WTC11 (cell line): ENCODE measurements at regions not wholly inside any gene's neighbourhood (a gene's known extent, or its start where the extent isn't known, plus 50 kb on each side); places are given as distances from the start of the nearest gene placed in this dataset.

Experiments used
- ATAC-seq: fragments of 200-7000 bp; cut with Tn5 transposase; 2 replicates; pipeline ENCODE4 v1.10.0; 2021; ENCODE audit warnings: mild to moderate bottlenecking, moderate library complexity
- CTCF ChIA-PET: fragments of 300-600 bp; sonication (Branson Sonifier 250); formaldehyde crosslinking; loops from one replicate; lab custom pipeline; 2021; ENCODE audit warnings: antibody characterized with exemption; lab: Charles Lee
- POLR2A ChIA-PET: fragments of 350-600 bp; sonication (Branson Sonifier 250); formaldehyde crosslinking; loops from one replicate; lab custom pipeline; 2021; ENCODE audit warnings: antibody characterized with exemption; lab: Charles Lee
- DNase-seq: peaks from one replicate; pipeline ENCODE4 v3.0.0; 2021; ENCODE audit warnings: low spot score
- H3K27ac Mint-ChIP-seq: 2 replicates; pipeline ENCODE4 v1.8.0; 2021; ENCODE audit warnings: mixed read lengths
- H3K27me3 Mint-ChIP-seq: 2 replicates; pipeline ENCODE4 v1.8.0; 2021; ENCODE audit warnings: low read depth, mild to moderate bottlenecking, moderate library complexity, mixed read lengths
- H3K36me3 Mint-ChIP-seq: 2 replicates; pipeline ENCODE4 v1.8.0; 2021; ENCODE audit warnings: mixed read lengths
- H3K4me1 Mint-ChIP-seq: 2 replicates; pipeline ENCODE4 v1.8.0; 2022; ENCODE audit warnings: mixed read lengths
- H3K4me3 Mint-ChIP-seq: 2 replicates; pipeline ENCODE4 v1.8.0; 2021; ENCODE audit warnings: mild to moderate bottlenecking, moderate library complexity, mixed read lengths
- H3K9me3 Mint-ChIP-seq: 2 replicates; pipeline ENCODE4 v1.8.0; 2021; ENCODE audit warnings: mixed read lengths
- ATF1 ChIP-seq: sonication (generic); formaldehyde crosslinking; IDR thresholded peaks from 2 replicates; pipeline ENCODE4 v1.8.1; 2023; ENCODE audit warnings: mild to moderate bottlenecking, moderate library complexity, missing genetic modification reagents
- CREB1 ChIP-seq: sonication (generic); formaldehyde crosslinking; IDR thresholded peaks from 2 replicates; pipeline ENCODE4 v1.8.0; 2023; ENCODE audit warnings: mild to moderate bottlenecking, missing genetic modification reagents
- GRHL2 ChIP-seq: fragments of 250-450 bp; sonication (Bioruptor Pico); IDR thresholded peaks from 2 replicates; pipeline ENCODE4 v1.8.0; 2022; ENCODE audit warnings: mild to moderate bottlenecking, moderate library complexity; ENCODE audit not compliant: insufficient replicate concordance, severe bottlenecking
- JUN ChIP-seq: sonication (generic); formaldehyde crosslinking; IDR thresholded peaks from 2 replicates; pipeline ENCODE4 v1.8.0; 2023; ENCODE audit warnings: mild to moderate bottlenecking, missing genetic modification reagents
- NR3C1 ChIP-seq: sonication (generic); formaldehyde crosslinking; conservative IDR thresholded peaks from 2 replicates; pipeline ENCODE4 v1.8.1; 2023; ENCODE audit warnings: low read depth, mild to moderate bottlenecking, missing genetic modification reagents
- TP53 ChIP-seq: sonication (generic); formaldehyde crosslinking; IDR thresholded peaks from 2 replicates; pipeline ENCODE4 v1.8.1; 2023; ENCODE audit warnings: mild to moderate bottlenecking, missing genetic modification reagents
- ZBTB21 ChIP-seq: sonication (generic); formaldehyde crosslinking; IDR thresholded peaks from 2 replicates; pipeline ENCODE4 v1.8.1; 2023; ENCODE audit warnings: mild to moderate bottlenecking, missing genetic modification reagents, borderline replicate concordance
- ZNF219 ChIP-seq: sonication (generic); formaldehyde crosslinking; IDR thresholded peaks from 2 replicates; pipeline ENCODE4 v1.8.0; 2023; ENCODE audit warnings: missing genetic modification reagents, mild to moderate bottlenecking, borderline replicate concordance
- ZNF423 ChIP-seq: fragments of 250-450 bp; sonication (Bioruptor Pico); IDR thresholded peaks from 2 replicates; pipeline ENCODE4 v2.1.2; 2022; ENCODE audit warnings: mild to moderate bottlenecking, moderate library complexity
- ZNF671 ChIP-seq: fragments of 250-450 bp; sonication (Bioruptor Pico); IDR thresholded peaks from 2 replicates; pipeline ENCODE4 v1.8.0; 2021; ENCODE audit warnings: mild to moderate bottlenecking
- TF ChIP-seq, protein P1 (sequence below): fragments of 250-450 bp; sonication (Bioruptor Pico); IDR thresholded peaks from 2 replicates; pipeline ENCODE4 v2.1.2; 2022; ENCODE audit warnings: mild to moderate bottlenecking, moderate library complexity
- TF ChIP-seq, protein P2 (sequence below): fragments of 200-600 bp; IDR thresholded peaks from 2 replicates; pipeline ENCODE4 v1.8.0; 2022; ENCODE audit warnings: antibody characterized with exemption
- TF ChIP-seq, protein P3 (sequence below): sonication (generic); formaldehyde crosslinking; IDR thresholded peaks from 2 replicates; pipeline ENCODE4 v1.8.0; 2022; ENCODE audit warnings: mild to moderate bottlenecking, missing genetic modification reagents
- TF ChIP-seq, protein P4 (sequence below): fragments of 250-450 bp; sonication (Bioruptor Pico); IDR thresholded peaks from 2 replicates; pipeline ENCODE4 v1.9.0; 2021; ENCODE audit warnings: mild to moderate bottlenecking
- TF ChIP-seq, protein P5 (sequence below): sonication (generic); formaldehyde crosslinking; IDR thresholded peaks from 2 replicates; pipeline ENCODE4 v1.8.0; 2023; ENCODE audit warnings: missing genetic modification reagents, mild to moderate bottlenecking, borderline replicate concordance
- TF ChIP-seq, protein P6 (sequence below): sonication (generic); formaldehyde crosslinking; IDR thresholded peaks from 2 replicates; pipeline ENCODE4 v1.8.0; 2022; ENCODE audit warnings: missing genetic modification reagents
- TF ChIP-seq, protein P7 (sequence below): sonication (generic); formaldehyde crosslinking; IDR thresholded peaks from 2 replicates; pipeline ENCODE4 v1.8.0; 2022; ENCODE audit warnings: mild to moderate bottlenecking, missing genetic modification reagents
- TF ChIP-seq, protein P8 (sequence below): sonication (generic); formaldehyde crosslinking; IDR thresholded peaks from 2 replicates; pipeline ENCODE4 v1.8.1; 2022; ENCODE audit warnings: mild to moderate bottlenecking, moderate library complexity, missing genetic modification reagents

DNA sequence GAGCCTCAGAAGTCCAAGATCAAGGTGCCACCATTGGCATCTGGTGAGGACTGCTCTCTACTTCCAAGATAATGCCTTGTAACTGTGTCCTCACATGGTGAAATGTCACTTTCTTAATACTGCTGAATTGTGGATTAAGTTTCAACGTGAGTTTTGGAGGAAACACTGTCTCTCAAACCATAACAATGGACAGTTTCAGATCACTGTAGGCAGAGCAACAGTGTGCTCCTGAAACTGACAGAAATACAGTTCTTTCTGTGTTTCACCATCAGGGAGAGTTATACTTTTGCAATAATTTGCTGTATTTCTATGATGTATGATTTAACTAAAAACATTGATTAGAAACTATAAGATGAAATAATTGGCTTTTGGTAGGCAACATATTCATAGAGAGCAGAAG is 1780.5 kb upstream of the CDH6 start (continued):
- TF ChIP-seq, protein P1, sequence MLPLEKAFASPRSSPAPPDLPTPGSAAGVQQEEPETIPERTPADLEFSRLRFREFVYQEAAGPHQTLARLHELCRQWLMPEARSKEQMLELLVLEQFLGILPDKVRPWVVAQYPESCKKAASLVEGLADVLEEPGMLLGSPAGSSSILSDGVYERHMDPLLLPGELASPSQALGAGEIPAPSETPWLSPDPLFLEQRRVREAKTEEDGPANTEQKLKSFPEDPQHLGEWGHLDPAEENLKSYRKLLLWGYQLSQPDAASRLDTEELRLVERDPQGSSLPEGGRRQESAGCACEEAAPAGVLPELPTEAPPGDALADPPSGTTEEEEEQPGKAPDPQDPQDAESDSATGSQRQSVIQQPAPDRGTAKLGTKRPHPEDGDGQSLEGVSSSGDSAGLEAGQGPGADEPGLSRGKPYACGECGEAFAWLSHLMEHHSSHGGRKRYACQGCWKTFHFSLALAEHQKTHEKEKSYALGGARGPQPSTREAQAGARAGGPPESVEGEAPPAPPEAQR (CRISPR knock-in tag): no peak
- no peak for TF ChIP-seq ZNF423 (CRISPR knock-in tag)

DNA sequence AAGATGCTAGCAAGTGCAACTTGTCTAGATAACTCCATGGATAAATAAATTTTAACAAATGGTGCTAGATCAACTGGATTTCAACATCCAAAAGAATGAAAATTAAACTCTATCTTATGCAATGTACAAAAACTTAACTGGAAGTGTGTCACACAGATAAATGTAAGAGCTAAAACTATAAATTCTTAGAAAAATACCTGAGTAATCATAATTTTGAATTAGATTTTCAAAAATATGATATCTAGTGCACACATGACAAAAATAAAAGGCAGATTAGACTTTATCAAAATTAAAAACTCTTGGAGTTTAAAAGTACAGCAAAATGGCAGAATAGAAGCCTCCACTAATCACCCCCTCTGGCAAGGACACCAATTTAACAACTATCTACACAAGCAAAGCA is 1791.2 kb upstream of the CDH6 start:
- Mint-ChIP-seq H3K4me1 (no peaks in the 10 kb centered on the region), H3K9me3 (peaks cover 30% of the 10 kb centered on the region), H3K4me3 (no peak overlapping the region), H3K27me3 (no peaks in the 10 kb centered on the region), H3K27ac (no peak overlapping the region)
- CTCF ChIA-PET: no interaction called here
- no peak for TF ChIP-seq ATF1 (CRISPR knock-in tag)
- TF ChIP-seq, protein P2, sequence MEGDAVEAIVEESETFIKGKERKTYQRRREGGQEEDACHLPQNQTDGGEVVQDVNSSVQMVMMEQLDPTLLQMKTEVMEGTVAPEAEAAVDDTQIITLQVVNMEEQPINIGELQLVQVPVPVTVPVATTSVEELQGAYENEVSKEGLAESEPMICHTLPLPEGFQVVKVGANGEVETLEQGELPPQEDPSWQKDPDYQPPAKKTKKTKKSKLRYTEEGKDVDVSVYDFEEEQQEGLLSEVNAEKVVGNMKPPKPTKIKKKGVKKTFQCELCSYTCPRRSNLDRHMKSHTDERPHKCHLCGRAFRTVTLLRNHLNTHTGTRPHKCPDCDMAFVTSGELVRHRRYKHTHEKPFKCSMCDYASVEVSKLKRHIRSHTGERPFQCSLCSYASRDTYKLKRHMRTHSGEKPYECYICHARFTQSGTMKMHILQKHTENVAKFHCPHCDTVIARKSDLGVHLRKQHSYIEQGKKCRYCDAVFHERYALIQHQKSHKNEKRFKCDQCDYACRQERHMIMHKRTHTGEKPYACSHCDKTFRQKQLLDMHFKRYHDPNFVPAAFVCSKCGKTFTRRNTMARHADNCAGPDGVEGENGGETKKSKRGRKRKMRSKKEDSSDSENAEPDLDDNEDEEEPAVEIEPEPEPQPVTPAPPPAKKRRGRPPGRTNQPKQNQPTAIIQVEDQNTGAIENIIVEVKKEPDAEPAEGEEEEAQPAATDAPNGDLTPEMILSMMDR: no peak
- TF ChIP-seq NR3C1 (CRISPR knock-in tag): no peak
- TF ChIP-seq GRHL2 (CRISPR knock-in tag): no peak
- TF ChIP-seq, protein P3, sequence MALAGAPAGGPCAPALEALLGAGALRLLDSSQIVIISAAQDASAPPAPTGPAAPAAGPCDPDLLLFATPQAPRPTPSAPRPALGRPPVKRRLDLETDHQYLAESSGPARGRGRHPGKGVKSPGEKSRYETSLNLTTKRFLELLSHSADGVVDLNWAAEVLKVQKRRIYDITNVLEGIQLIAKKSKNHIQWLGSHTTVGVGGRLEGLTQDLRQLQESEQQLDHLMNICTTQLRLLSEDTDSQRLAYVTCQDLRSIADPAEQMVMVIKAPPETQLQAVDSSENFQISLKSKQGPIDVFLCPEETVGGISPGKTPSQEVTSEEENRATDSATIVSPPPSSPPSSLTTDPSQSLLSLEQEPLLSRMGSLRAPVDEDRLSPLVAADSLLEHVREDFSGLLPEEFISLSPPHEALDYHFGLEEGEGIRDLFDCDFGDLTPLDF: no peak
- no peak for TF ChIP-seq ZNF219 (CRISPR knock-in tag)
- TF ChIP-seq CREB1 (CRISPR knock-in tag): no peak
- TF ChIP-seq ZNF671 (CRISPR knock-in tag): no peak
- TF ChIP-seq, protein P4, sequence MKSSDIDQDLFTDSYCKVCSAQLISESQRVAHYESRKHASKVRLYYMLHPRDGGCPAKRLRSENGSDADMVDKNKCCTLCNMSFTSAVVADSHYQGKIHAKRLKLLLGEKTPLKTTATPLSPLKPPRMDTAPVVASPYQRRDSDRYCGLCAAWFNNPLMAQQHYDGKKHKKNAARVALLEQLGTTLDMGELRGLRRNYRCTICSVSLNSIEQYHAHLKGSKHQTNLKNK (CRISPR knock-in tag): no peak
- no peak for TF ChIP-seq JUN (CRISPR knock-in tag)
- TF ChIP-seq, protein P5, sequence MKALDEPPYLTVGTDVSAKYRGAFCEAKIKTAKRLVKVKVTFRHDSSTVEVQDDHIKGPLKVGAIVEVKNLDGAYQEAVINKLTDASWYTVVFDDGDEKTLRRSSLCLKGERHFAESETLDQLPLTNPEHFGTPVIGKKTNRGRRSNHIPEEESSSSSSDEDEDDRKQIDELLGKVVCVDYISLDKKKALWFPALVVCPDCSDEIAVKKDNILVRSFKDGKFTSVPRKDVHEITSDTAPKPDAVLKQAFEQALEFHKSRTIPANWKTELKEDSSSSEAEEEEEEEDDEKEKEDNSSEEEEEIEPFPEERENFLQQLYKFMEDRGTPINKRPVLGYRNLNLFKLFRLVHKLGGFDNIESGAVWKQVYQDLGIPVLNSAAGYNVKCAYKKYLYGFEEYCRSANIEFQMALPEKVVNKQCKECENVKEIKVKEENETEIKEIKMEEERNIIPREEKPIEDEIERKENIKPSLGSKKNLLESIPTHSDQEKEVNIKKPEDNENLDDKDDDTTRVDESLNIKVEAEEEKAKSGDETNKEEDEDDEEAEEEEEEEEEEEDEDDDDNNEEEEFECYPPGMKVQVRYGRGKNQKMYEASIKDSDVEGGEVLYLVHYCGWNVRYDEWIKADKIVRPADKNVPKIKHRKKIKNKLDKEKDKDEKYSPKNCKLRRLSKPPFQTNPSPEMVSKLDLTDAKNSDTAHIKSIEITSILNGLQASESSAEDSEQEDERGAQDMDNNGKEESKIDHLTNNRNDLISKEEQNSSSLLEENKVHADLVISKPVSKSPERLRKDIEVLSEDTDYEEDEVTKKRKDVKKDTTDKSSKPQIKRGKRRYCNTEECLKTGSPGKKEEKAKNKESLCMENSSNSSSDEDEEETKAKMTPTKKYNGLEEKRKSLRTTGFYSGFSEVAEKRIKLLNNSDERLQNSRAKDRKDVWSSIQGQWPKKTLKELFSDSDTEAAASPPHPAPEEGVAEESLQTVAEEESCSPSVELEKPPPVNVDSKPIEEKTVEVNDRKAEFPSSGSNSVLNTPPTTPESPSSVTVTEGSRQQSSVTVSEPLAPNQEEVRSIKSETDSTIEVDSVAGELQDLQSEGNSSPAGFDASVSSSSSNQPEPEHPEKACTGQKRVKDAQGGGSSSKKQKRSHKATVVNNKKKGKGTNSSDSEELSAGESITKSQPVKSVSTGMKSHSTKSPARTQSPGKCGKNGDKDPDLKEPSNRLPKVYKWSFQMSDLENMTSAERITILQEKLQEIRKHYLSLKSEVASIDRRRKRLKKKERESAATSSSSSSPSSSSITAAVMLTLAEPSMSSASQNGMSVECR: no peak
- TF ChIP-seq ZBTB21 (CRISPR knock-in tag): no peak
- TF ChIP-seq, protein P6, sequence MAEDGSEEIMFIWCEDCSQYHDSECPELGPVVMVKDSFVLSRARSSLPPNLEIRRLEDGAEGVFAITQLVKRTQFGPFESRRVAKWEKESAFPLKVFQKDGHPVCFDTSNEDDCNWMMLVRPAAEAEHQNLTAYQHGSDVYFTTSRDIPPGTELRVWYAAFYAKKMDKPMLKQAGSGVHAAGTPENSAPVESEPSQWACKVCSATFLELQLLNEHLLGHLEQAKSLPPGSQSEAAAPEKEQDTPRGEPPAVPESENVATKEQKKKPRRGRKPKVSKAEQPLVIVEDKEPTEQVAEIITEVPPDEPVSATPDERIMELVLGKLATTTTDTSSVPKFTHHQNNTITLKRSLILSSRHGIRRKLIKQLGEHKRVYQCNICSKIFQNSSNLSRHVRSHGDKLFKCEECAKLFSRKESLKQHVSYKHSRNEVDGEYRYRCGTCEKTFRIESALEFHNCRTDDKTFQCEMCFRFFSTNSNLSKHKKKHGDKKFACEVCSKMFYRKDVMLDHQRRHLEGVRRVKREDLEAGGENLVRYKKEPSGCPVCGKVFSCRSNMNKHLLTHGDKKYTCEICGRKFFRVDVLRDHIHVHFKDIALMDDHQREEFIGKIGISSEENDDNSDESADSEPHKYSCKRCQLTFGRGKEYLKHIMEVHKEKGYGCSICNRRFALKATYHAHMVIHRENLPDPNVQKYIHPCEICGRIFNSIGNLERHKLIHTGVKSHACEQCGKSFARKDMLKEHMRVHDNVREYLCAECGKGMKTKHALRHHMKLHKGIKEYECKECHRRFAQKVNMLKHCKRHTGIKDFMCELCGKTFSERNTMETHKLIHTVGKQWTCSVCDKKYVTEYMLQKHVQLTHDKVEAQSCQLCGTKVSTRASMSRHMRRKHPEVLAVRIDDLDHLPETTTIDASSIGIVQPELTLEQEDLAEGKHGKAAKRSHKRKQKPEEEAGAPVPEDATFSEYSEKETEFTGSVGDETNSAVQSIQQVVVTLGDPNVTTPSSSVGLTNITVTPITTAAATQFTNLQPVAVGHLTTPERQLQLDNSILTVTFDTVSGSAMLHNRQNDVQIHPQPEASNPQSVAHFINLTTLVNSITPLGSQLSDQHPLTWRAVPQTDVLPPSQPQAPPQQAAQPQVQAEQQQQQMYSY (CRISPR knock-in tag): no peak
- TF ChIP-seq, protein P7, sequence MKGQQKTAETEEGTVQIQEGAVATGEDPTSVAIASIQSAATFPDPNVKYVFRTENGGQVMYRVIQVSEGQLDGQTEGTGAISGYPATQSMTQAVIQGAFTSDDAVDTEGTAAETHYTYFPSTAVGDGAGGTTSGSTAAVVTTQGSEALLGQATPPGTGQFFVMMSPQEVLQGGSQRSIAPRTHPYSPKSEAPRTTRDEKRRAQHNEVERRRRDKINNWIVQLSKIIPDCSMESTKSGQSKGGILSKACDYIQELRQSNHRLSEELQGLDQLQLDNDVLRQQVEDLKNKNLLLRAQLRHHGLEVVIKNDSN (CRISPR knock-in tag): no peak
- no peak for TF ChIP-seq TP53 (CRISPR knock-in tag)
- TF ChIP-seq, protein P8, sequence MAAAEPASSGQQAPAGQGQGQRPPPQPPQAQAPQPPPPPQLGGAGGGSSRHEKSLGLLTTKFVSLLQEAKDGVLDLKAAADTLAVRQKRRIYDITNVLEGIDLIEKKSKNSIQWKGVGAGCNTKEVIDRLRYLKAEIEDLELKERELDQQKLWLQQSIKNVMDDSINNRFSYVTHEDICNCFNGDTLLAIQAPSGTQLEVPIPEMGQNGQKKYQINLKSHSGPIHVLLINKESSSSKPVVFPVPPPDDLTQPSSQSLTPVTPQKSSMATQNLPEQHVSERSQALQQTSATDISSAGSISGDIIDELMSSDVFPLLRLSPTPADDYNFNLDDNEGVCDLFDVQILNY (CRISPR knock-in tag): no peak
- TF ChIP-seq, all 79 proteins: peak for 0
- H3K36me3 Mint-ChIP-seq: peaks cover 20% of the 10 kb centered on the region
- POLR2A ChIA-PET: no interaction called here
- DNase-seq (no peak), ATAC-seq (no peak)
